ENCODE measurements at regions not wholly inside any gene's neighbourhood (a gene's known extent, or its start where the extent isn't known, plus 50 kb on each side); places are given as distances from the start of the nearest gene placed in this dataset.

DNA sequence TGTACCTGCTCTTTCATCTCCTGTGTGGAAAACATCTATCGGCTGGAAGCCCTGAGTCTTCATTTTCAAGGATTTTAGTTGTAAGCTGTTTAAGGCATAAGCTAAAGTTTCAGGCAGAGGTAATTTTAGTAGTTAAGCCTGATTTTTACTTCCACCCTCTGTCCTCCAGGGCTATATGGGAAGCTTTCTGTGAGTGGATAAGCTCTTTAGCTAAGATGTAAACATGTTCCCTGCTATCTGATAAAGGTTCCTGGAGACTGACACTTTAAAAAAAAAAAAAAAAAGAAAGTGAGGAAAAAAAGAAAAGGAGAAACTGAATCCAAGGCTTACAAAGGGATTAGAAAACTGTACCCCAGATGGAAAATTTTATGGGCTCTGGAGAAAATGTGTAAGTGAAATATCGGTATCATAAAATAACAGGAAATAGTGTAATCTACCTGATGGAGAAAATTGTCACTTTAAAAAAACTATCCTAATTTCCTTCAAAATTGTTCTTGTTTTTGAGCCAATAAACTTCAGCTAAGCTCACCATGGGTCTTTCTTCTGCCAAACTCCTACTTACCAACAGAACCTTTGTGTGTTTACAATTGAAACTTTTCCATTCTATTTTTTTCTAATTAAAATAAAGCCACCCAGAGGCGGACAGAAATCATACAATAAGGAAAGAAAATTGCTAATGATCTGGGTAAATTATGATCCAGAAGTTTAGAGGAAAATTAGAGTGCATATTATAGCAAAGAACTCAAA, 180.5 kb downstream of the TGFB2 start:
- DNase-seq (ENCODE audit: low spot score) = no peak
- no peak for FAIRE-seq

DNA sequence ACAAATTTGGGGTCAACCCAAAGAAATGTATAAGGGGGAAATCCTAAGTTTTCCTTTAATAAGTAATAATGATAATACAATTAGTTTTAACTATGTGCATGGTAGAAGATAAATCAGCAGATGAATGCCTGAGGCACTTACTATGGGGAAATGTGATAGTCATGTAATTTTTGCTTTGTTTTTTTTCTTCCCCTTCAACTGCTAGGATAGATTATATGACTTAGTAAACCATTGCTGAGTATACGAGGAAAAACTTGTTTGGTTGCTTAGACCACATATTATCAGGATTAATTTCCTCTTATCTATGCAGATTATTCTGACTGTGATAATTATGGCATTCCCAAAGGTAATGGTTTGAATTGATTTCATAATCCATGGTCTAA, 181.1 kb downstream of the TGFB2 start:
- FAIRE-seq = no peak
- DNase-seq (ENCODE audit: low spot score) = no peak

DNA sequence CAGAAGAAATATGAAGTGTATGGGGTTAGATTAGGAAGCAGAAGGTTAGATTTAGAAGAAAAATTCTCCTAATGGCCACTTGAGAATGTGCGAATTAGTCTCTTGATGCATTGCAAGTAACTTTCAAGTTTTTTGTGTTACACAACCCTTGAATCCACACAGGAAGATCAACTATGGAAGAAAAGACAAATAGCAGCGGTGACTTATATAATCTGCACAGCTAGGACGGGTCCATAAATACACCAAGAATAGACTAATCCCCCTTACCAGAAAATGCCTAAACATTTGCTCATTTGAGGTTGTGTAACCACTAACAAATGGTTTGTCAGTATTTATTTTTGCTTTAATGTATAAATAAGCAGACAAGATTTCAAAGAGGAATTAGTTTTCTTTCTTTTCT, 182.6 kb downstream of the TGFB2 start:
- FAIRE-seq (no peak), DNase-seq (ENCODE audit: low spot score) (no peak)

DNA sequence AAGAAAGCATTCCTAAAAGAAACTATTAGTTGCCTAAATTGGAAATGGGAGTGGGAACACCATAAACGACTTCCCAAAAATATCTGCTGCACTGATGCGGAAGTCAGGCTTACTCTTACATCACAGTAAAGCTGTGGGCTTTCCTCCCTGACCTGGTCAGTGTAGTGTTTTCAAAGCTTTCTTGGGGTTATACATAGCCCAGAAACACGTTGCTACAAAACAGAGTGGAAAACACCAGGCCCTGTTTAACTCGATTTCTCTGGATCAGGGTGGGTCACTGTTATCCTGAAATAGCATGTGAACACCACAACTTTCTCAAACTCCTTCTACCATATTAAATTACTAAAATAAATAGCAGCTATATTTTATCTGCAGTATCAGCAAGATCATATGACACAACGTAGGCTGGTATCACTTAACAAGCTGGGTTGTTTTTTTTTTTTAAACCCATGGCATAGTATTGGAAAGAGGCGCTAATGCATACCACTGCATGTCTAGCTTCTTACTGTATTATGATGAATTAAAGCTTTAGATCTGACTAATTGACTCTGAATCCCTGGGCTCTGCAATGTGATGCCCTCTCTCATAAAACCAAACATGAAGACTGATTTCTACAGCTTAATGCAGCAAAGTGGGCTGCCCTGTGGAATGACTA, 184.6 kb downstream of the TGFB2 start:
- DNase-seq (ENCODE audit: low spot score) (no peak), FAIRE-seq (no peak)

DNA sequence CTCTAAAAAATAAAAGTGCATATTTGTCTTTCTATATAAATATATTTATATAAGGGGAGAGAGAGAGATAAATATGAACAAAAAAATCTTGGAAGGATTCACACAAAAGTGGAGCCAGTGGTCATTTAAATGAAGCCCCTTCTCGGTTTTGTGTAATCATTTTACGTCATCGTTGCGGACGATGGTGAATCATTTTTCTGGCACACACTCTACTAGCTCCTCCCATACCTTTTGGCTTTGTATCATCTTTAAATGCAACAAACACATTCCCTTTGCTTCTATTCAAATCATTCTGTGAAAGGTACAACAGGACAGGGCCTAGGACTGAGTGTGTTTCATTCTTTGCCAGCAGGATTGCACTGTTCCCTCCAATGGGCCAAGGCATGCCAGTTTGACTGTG, 186.8 kb downstream of the TGFB2 start:
- FAIRE-seq (peak; percentile 44), DNase-seq (ENCODE audit: low spot score) (no peak)

DNA sequence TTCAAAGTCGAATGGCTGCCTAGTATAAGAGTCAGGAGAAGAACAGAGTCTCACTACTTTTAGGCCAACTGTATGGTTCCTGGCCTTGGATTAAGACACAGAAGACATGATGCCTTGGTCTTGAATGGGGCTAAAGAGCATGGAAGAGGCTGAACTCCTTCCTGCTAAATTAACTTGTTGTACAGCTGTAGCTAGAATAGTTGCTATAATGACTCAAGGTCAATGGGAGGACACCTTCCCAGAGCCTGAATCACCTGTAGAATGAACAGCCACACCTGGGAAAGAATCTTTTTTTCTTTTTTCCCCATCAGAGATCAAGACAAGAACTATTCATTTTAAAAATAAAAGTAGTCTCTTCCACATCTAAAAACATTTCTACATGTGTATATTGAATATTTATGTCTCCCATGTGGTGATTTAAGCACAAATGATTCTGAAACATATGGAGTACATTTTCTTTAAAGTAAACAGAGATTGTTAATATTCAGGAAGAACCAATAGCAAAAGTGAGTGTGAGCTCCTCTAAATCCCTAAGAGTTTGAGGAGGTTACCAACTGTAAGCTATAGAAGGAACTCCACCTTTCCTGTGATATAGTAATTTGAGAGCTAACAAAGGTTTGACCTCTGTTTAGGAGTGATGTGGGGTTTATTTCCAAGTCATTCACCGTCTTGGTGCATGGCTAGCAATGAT, 191.3 kb downstream of the TGFB2 start:
- FAIRE-seq = no peak
- no peak for DNase-seq (ENCODE audit: low spot score)

DNA sequence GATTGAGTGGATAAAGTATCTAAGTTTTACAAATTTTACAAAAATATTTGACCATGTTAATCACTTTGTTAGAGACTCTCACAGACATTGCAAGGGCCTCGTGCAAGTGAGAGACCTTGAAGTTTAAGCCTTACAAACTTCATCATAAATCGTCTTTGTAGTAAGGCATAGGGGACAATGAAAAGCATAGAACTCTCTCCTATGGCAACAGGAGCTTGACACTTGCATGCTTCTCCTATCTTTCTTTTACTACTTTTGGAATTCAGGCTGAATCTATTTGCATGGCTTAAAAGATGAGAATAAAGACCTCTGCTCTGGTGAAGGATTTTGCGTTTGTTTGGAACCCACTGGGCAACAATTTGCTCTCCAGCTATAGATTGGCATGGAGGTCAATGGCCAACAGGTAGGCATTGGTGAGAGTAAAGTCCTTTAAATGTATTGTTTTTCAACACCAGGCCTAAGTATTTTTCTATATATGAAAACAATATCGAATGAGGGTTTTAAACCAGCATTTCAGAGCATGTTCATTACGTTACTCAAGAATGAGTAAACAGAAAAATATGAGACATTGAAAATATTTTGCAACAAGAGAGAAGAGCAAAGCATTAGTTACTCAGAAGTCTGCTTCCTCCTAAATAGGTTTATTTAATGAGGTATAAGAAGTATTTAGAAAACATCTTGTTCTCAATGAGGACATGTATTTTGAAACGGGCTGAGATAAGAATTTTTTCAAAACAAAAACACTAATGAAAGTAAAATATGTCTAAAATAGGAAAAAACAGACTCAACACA, 192.2 kb downstream of the TGFB2 start:
- no peak for DNase-seq (ENCODE audit: low spot score)
- FAIRE-seq = no peak

DNA sequence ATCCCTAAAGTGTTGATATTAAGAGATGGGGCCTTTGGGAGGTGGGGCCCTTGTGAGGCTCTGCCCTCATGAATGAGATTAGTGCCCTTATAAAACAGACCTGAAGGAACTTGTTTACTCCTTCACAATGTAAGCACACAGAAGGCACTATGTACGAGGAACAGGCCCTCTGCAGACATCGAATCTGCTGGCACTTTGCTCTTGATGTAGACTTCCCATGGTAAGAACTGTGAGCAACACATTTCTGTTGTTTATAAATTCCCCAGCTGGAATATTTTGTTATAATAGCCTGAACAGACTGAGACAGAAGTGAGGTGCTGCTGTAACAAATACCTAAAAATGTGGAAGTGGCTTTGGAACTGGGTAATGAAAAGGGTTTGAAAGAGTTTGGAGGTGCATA, 193.2 kb downstream of the TGFB2 start:
- DNase-seq (ENCODE audit: low spot score) (no peak), FAIRE-seq (no peak)

DNA sequence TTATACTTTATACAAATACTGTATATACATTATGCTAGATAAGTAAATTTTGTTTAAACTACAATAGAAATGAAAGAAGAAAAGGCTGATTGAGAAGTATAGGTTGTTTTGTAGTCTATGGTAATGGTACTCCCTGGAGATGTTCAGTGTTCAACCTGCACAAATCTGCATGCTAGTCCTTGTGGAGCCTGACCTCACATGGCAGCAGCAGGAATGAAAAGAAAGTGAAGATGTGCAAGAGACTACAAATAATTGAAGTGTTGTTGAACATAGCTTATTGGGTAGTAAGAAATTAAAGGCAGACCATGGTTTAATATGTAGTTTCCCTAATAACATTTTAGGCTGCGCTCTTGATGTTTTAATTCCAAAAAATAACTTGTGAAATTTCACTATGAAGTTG, 201.2 kb downstream of the TGFB2 start:
- no peak for FAIRE-seq
- no peak for DNase-seq (ENCODE audit: low spot score)

DNA sequence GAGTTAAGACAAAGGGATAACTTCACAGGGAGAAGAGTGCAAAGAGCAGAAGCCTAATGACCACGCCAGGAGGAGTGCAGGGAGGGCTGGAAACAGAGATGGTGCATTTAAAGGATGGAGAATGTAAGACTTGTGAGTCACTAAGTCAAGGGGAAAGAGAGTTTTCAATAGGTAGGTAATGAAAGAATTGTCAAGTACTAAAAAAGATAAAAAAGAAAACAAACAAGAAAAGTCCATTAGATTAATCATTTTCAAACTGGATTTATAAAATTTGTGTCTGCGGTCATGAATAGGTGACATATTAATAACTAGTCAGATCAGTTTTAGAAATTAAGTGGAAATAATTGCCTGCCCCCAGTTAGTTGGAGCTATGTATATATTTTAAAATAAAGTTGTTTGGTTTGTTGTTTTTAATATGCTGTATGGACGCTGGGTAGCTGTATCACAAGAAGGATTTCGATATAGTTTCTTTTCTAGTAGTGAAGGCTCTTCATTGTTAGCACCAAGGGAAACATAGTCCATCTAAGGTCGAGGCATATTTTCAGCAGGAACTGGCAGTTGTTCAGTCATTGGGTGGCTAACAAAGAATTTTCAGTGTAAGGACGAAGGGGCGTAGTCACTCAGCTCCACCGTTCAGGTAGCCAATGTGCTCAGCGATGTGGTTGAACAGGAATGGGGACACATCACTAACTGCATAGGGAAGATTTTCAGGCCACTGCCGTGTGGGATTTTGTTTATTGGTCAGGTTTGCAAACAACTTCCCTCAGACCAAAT, 203.0 kb downstream of the TGFB2 start:
- DNase-seq (ENCODE audit: low spot score) = no peak
- no peak for FAIRE-seq

DNA sequence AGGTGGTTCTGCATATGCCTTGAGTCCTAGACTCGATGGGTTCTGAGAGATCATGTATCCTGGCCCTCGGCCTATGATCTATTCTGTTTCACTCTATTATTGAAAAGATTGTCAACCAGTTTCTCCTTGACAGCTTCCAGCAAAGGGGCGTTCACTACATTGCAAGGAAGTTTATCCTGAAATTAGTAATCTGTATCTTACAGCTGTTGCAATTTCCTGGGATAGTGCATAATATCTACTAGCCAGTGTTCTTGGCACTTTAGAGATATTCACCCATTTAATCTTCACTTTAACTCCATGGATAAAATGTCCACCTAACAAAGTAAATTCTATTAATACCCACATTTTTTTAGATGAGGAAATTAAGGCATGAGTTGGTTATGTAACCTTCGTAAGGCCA, 203.6 kb downstream of the TGFB2 start:
- DNase-seq (ENCODE audit: low spot score) (no peak), FAIRE-seq (no peak)

DNA sequence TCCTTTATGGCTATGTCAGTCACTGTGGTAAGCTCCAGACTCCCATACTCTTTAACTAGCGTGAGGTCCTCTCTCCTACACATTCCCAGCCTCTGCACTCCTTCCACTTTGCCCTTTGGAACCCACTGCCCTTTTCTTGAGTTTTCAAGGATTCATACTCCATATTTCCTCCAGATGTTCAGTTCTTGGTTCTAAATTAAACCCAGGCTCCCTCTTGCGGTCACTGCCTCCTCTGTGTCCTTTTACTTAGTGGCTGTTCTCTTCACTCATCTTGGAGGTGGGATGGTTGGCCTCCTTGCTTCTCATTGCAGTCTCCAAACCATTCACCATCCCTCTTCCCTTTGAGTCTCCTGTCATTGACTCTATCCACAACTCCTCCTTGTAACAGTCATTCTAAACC, 208.1 kb downstream of the TGFB2 start:
- FAIRE-seq (no peak), DNase-seq (ENCODE audit: low spot score) (peak; percentile 47)

DNA sequence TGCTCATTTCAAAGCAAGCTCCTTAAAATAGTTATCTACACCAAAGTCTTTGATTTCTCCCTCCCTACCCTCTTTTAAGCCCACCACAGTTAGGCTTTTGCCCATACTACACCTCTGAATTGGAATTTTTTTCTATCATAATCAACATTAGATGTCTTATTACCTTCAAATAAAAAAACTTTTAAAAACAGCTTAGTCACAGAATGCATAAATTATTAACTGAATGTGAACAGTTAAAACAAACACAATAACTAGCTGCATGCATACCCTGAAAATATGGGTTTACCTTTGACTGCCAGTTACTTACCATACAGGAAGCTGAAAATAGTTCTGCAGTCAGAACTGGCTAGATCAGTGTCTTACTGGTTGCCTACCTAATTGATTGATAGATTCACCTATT, 210.9 kb downstream of the TGFB2 start:
- FAIRE-seq (no peak), DNase-seq (ENCODE audit: low spot score) (no peak)

DNA sequence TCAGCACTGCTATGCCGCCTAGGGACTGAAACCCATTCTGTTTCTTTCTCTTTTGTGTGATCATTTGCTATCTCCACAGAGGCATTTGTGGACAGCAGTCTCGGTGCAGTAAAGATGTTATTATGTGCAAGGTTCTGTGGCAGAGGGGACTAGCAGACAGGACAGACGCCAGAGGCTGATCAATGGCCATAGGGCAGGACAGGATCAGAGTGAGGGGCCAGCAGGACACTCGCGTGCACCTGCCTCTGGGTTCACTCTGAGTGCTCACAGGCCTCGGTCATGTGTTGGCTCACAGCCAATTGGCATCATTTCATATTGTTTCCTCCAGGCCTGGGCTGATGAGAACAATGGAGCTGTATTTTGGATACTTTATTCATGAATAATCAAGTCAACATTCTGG, 212.6 kb downstream of the TGFB2 start:
- FAIRE-seq (no peak), DNase-seq (ENCODE audit: low spot score) (peak; percentile 51)

DNA sequence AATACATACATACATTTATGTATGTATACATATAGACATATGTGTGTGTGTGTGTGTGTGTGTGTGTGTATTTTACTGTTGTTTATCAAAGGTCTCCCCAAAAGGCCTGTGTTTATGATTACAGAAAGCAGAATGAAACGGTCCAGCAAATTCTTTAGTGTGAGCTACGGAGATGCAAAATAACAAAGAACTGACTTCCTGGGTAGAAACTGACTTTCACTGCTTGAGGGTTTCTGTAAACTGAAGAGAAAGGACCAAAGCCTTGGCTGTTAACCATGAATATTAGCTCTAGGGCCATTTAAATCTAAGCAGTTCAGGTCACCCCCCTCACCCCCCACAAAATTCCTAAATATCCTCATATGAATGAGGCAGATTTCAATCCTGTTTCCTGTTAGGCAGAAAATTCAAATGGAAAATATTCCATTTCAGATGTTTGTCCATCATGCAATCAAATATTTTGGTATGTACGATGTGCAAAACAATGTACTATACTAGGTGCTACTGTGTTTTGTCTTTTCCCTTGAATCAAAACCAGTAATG, 213.2 kb downstream of the TGFB2 start:
- DNase-seq (ENCODE audit: low spot score) (no peak), FAIRE-seq (no peak)

DNA sequence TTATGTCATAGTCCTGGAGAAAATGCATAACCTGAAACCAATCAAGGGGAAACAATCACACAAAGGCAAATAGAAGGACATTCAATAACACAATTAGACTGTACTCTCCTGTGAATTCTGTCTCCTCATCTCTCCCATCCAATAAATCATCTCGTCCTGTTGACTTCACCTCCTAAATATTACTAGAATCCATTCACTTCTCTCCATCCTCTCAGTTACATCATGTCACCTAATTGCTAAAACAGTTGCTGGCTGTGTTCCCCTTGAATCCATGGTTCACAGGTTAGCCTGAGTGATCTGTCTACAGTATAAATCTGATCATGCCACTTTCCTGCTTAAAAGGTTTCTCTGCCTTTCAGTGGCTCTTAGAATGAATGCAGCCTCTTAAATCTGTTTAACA, 220.2 kb downstream of the TGFB2 start:
- no peak for DNase-seq (ENCODE audit: low spot score)
- FAIRE-seq = peak; percentile 42

DNA sequence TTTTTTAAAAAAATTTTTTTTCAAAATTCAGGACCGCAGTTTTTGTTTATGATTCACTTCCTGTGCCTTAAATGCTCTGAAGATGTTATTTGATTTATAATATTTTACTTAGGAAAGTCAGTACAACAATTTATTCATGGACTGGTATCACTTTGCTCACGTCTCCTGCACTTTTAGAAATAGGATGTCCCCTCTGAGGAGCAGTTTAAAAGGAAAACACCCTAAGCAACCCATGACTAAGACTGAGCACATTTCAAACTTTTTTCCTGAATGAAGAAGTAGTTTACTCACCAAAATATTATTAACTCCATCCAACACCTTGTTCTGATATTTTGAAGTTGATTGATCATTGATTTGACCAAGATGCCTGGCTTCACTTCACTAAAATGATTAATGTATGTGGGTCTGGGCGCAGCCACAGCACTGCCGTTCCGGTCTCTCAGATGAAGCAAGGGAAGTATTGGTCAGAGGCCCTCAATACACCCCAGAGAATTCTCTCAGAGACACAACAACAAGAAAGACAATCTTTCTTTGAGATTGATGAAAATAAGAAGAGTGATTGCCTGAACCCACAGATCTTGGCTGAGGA, 223.9 kb downstream of the TGFB2 start:
- DNase-seq (ENCODE audit: low spot score) (no peak), FAIRE-seq (no peak)

DNA sequence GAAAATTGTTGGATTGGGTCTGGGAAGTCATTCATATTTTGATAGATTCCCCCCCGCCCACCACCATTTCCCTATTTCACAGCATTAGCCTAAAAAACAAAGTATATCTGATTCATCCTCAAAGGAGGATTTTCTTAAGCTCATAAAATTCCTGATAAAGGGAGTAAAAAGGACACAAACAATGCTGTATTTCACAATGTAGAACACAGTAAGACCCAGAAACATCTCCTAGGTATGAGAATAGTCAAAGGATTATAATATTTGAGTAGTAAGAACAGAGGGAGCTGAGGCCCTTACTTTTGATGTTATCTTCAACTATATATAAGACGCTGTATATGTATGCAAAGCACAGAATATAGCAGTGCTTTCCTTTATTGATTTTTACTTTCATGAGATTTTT, 225.3 kb downstream of the TGFB2 start:
- FAIRE-seq = no peak
- DNase-seq (ENCODE audit: low spot score) = no peak

DNA sequence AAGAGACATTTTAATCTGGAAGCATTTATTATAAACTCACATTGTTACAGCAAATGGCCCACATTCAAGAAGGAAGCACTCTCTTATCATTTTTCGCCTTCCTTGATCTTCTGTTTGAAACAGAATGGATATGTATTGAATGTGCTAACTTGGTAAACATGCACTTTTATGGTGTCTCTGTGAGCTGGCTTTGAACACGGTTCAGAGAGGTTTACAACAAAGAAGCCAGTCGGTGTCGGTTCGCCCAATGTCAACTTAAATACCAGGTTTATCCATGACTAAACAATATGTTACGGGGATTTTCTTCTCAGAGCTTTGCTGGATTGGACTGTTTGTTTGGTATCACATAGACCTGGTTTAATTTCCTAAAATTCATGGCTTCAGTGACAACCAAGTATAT, 226.4 kb downstream of the TGFB2 start:
- FAIRE-seq (no peak), DNase-seq (ENCODE audit: low spot score) (no peak)

DNA sequence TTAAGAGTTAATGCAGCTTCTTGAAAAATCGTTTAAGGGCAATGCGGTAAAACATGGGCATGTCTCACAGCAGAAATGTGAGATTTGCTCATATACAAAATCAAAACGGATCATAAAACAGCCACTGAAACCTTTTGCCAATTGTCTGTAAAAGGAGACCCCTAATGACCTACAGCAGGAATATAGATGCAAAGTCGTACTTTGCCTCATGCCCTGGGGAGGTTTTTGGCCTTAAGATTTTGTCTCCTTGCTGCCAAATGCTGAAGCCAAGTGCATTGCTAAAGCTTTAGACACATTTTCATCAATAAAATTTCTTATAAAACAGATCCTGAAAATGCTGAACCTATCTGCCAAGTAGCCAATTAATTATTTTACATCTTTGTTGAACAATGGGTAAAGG, 226.9 kb downstream of the TGFB2 start:
- FAIRE-seq (no peak), DNase-seq (ENCODE audit: low spot score) (no peak)

DNA sequence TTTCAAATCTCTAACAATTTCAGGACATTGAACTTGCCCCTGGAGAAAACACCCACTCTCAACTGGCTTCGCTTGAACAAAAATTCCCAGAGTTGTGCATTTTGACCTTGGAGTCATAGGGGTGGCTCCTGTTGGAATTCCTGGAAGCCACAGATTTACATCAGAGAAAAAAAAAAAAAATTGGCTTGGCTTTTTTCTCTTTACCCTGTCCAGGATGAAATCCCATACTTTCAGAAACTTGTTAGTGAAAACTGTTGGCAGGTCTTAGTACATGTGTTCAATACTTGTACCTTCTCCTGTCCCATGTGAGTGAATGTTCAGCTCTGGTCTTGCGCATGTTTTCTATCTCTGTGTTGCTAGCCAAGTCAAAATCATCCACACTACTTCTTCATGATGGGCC, 228.8 kb downstream of the TGFB2 start:
- no peak for DNase-seq (ENCODE audit: low spot score)
- FAIRE-seq = no peak

Data from urothelium cell line (cell line).